NCI-H1417 treated with DMSO at 0.1 percent for 48 hours (cell line): ENCODE measurements at regions not wholly inside any gene's neighbourhood (a gene's known extent, or its start where the extent isn't known, plus 50 kb on each side); places are given as distances from the start of the nearest gene placed in this dataset.
"Not testable (repeated sequence)": the region's sequence is repeated elsewhere in the genome, so short reads cannot be mapped to it uniquely, and the experiment has no call there.

Experiments used
- DNase-seq: peaks from one replicate; lab custom pipeline; 2025; lab: John Stamatoyannopoulos, UW

- no peak for DNase-seq
Measured at GRCh38 chr3:55296030-55296429, 191.1 kb downstream of the WNT5A start.

GRCh38 chr3:55294557-55294956, 192.5 kb downstream of the WNT5A start:
- no peak for DNase-seq

- DNase-seq = no peak
Measured at GRCh38 chr3:55292360-55292759, 194.7 kb downstream of the WNT5A start.

GRCh38 chr3:55288657-55289056, 198.4 kb downstream of the WNT5A start:
- no peak for DNase-seq

GRCh38 chr3:55286693-55287092, 200.4 kb downstream of the WNT5A start:
- DNase-seq = no peak

- no peak for DNase-seq
Measured at GRCh38 chr3:55285156-55285555, 201.9 kb downstream of the WNT5A start.

- no peak for DNase-seq
Measured at GRCh38 chr3:55283441-55283925, 203.6 kb downstream of the WNT5A start.

- no peak for DNase-seq
Measured at GRCh38 chr3:55282994-55283393, 204.1 kb downstream of the WNT5A start.

GRCh38 chr3:55272031-55272645, 215.0 kb downstream of the WNT5A start:
- no peak for DNase-seq

- no peak for DNase-seq
Measured at GRCh38 chr3:55271549-55271948, 215.6 kb downstream of the WNT5A start.

GRCh38 chr3:55270976-55271375, 216.1 kb downstream of the WNT5A start:
- no peak for DNase-seq

- DNase-seq = no peak
Measured at GRCh38 chr3:55269636-55270035, 217.5 kb downstream of the WNT5A start.

GRCh38 chr3:55269096-55269495, 218.0 kb downstream of the WNT5A start:
- DNase-seq = no peak

- DNase-seq = no peak
Measured at GRCh38 chr3:55267206-55267930, 219.7 kb downstream of the WNT5A start.

GRCh38 chr3:55264919-55265318, 222.2 kb downstream of the WNT5A start:
- no peak for DNase-seq

GRCh38 chr3:55252921-55253320, 234.2 kb downstream of the WNT5A start:
- no peak for DNase-seq

- DNase-seq = not testable (repeated sequence)
Measured at GRCh38 chr3:55249156-55249555, 237.9 kb downstream of the WNT5A start.

GRCh38 chr3:55247666-55248065, 239.4 kb downstream of the WNT5A start:
- DNase-seq = no peak

GRCh38 chr3:55246033-55246432, 241.1 kb downstream of the WNT5A start:
- no peak for DNase-seq

GRCh38 chr3:55245351-55245750, 241.8 kb downstream of the WNT5A start:
- DNase-seq = no peak

GRCh38 chr3:55244247-55244646, 242.9 kb downstream of the WNT5A start:
- DNase-seq = peak; percentile 67

- DNase-seq = no peak
Measured at GRCh38 chr3:55243678-55244077, 243.4 kb downstream of the WNT5A start.

GRCh38 chr3:55242921-55243320, 244.2 kb downstream of the WNT5A start:
- no peak for DNase-seq

- DNase-seq = no peak
Measured at GRCh38 chr3:55241098-55241497, 246.0 kb downstream of the WNT5A start.
